Stomach (tissue), 4 donors: ENCODE measurements at regions not wholly inside any gene's neighbourhood (a gene's known extent, or its start where the extent isn't known, plus 50 kb on each side); places are given as distances from the start of the nearest gene placed in this dataset.

Source experiments
- EP300 ChIP-seq: sonication (generic); formaldehyde crosslinking; IDR thresholded peaks from one replicate; pipeline ENCODE4 v1.6.1; 2017; ENCODE audit warnings: antibody characterized with exemption
- POLR2A ChIP-seq, 4 donors: fragments of 450-650 bp; IDR thresholded peaks; one replicate each; pipeline ENCODE4 v1.6.1; 2016; ENCODE audit warnings: antibody characterized with exemption in 4 of 4, control low read depth in 2 of 4, mild to moderate bottlenecking in 1 of 4, moderate library complexity in 1 of 4
- POLR2AphosphoS5 ChIP-seq, 3 donors: sonication (generic); formaldehyde crosslinking; IDR thresholded peaks; one replicate each; pipeline ENCODE4 v1.6.1; 2016; ENCODE audit warnings: antibody characterized with exemption in 3 of 3

DNA sequence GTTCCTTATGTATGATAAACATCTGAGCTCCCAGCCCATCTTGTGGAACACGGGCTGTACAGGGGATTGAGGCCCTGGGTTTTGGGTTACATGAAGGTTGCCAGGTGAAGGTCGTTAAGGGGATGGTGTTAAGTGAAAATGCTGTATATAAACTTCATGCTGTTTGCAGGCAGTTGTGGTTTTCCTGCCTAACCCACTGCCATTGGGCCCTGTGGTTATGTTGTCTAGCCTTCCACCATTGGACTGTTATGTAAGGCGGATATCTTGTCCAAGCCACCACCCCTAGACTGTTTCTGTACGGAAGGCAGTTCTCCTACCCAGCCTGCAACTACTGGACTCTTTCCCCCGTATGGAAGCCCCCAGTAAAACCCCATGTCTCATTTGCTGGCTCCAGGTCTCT, 246.1 kb downstream of the KIF4B start:
- TF ChIP-seq POLR2AphosphoS5 (IDR thresholded peaks at IDR 0.05) (no peak), EP300 (no peak), POLR2A (IDR thresholded peaks at IDR 0.05) (no peak)
